B cell (primary cell): ENCODE measurements at regions not wholly inside any gene's neighbourhood (a gene's known extent, or its start where the extent isn't known, plus 50 kb on each side); places are given as distances from the start of the nearest gene placed in this dataset.

Source experiments
- CTCF ChIP-seq: fragments of 200-600 bp; IDR thresholded peaks from one replicate; pipeline ENCODE4 v1.8.0; 2022; ENCODE audit warnings: antibody characterized with exemption, mild to moderate bottlenecking
- EZH2 ChIP-seq: IDR thresholded peaks from 2 replicates; pipeline ENCODE4 v1.6.1; 2012; ENCODE audit warnings: borderline replicate concordance, low read depth, mild to moderate bottlenecking, moderate library complexity, low read length; ENCODE audit not compliant: insufficient read depth, poor library complexity, severe bottlenecking

DNA sequence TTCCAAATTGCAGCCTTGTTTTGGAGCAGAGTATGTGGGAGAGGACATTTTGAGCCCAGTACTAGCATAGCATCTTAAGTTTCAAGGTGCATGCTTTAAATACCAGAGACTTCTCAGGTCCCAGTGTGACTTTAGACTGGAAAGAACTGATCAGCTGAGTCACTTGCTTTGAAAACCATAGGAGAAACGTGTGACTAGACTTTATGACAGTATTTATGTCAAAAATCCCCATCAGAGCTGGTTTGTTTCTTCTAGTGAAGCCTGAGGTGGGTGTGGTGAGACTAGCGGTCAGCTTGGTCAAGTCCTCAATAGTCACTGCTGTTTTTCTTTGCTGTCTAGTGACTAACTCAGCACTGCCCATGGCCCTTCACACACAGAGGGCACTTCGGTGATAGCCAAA, 724.2 kb downstream of the GATA3 start:
- TF ChIP-seq CTCF (no peak), EZH2 (no peak)
